Ovary (tissue), 7 donors: ENCODE measurements at regions not wholly inside any gene's neighbourhood (a gene's known extent, or its start where the extent isn't known, plus 50 kb on each side); places are given as distances from the start of the nearest gene placed in this dataset.

Source experiments
- DNase-seq, 5 donors: peaks; one replicate each; pipeline ENCODE4 v3.0.0-alpha.2; 2019 to 2020
- H3K27ac ChIP-seq, 2 donors: fragments of 200-600 bp; one replicate each; pipeline versions ENCODE4 v1.5.1 to v1.8.0; 2019 to 2022
- H3K27me3 ChIP-seq: fragments of 200-600 bp; one replicate; pipeline ENCODE4 v1.8.0; 2022
- H3K36me3 ChIP-seq: fragments of 200-600 bp; sonication (generic); one replicate; pipeline ENCODE4 v1.5.1; 2019
- H3K4me1 ChIP-seq: one replicate; pipeline ENCODE4 v1.8.1; 2013; ENCODE audit warnings: mild to moderate bottlenecking, moderate library complexity; ENCODE audit not compliant: insufficient read depth
- H3K4me3 ChIP-seq: fragments of 200-600 bp; sonication (generic); one replicate; pipeline ENCODE4 v1.5.1; 2017
- H3K9me3 ChIP-seq, 2 donors: fragments of 200-600 bp in 1 of 2; sonication (generic) in 1 of 2; one replicate each; pipeline versions ENCODE4 v1.5.1 to v1.8.1; 2013 to 2019; ENCODE audit warnings: mild to moderate bottlenecking in 1 of 2, moderate library complexity in 1 of 2
- CTCF ChIP-seq, 3 donors: fragments of 450-650 bp in 2 of 3; fragments of 200-600 bp in 1 of 3; IDR thresholded peaks; one replicate each; pipeline versions ENCODE4 v1.5.1 to v1.8.0; 2016 to 2022; ENCODE audit warnings: antibody characterized with exemption in 3 of 3, mild to moderate bottlenecking in 1 of 3
- EP300 ChIP-seq: sonication (generic); formaldehyde crosslinking; IDR thresholded peaks from one replicate; pipeline ENCODE4 v1.6.1; 2017; ENCODE audit warnings: antibody characterized with exemption
- POLR2A ChIP-seq: fragments of 450-650 bp; IDR thresholded peaks from one replicate; pipeline ENCODE4 v1.6.1; 2017; ENCODE audit warnings: antibody characterized with exemption, mild to moderate bottlenecking, moderate library complexity
- WGBS, 3 donors: extraction: QIAGEN DNeasy Blood & Tissue Kit in 1 of 3; methylation state at CpG; one replicate each; pipeline versions ENCODE4 v1.1.5 to v1.1.7; 2013 to 2017; 5-methylcytosine and 5-hydroxymethylcytosine counted together
- intact Hi-C, 4 donors: fragments of 100-400 bp; cut with DNase I; formaldehyde crosslinking; loops; one replicate each; pipeline versions ENCODE4 v1.11.0 to v1.15.1; 2022 to 2023
- donor health status: DM: no; HTN: no; CAD: no; lungs with moderate emphysema.
- donor health status: DM: no; HTN: no; CAD: no.
- donor health status: Bipolar disorder and iron deficiency.
- donor health status: DM: no; HTN: no; CAD: no.
- donor health status: DM: yes; HTN: yes; CAD: no.

GRCh38 chr17:5693821-5694220, 109.5 kb upstream of the NLRP1 start:
- WGBS, 3 donors = 65 to 69% (median 68%) methylated on average over 9 of the region's 9 CpGs
- no peak for TF ChIP-seq CTCF (IDR thresholded peaks at IDR 0.05)
- no peak for TF ChIP-seq EP300
- TF ChIP-seq POLR2A = no peak
- no peak overlapping the region for H3K27ac ChIP-seq
- H3K27me3 ChIP-seq = no peaks in the 10 kb centered on the region
- intact Hi-C loops = no loop called here
- no peaks in the 10 kb centered on the region for H3K4me1 ChIP-seq
- no peak for DNase-seq
- H3K36me3 ChIP-seq = no peaks in the 10 kb centered on the region
- H3K4me3 ChIP-seq = no peak overlapping the region
- no peaks in the 10 kb centered on the region for H3K9me3 ChIP-seq

- intact Hi-C loops = no loop called here
- no peaks in the 10 kb centered on the region for H3K27me3 ChIP-seq
Measured at GRCh38 chr17:5694551-5694950, 110.2 kb upstream of the NLRP1 start.

GRCh38 chr17:5695480-5695879, 111.2 kb upstream of the NLRP1 start:
- Histone ChIP-seq H3K9me3 (no peaks in the 10 kb centered on the region), H3K36me3 (no peaks in the 10 kb centered on the region), H3K27me3 (no peaks in the 10 kb centered on the region), H3K27ac (no peak overlapping the region), H3K4me3 (no peak overlapping the region), H3K4me1 (no peaks in the 10 kb centered on the region)
- TF ChIP-seq CTCF (IDR thresholded peaks at IDR 0.05) (no peak), POLR2A (no peak), EP300 (no peak)
- DNase-seq = no peak
- intact Hi-C loops = no loop called here
- 33 to 55% (median 43%) methylated on average over 3 of the region's 3 CpGs for WGBS, 3 donors

More at GRCh38 chr17:5694551-5694950, 110.2 kb upstream of the NLRP1 start:
- no peak for DNase-seq
- Histone ChIP-seq H3K27ac (no peak overlapping the region), H3K4me3 (no peak overlapping the region), H3K9me3 (no peaks in the 10 kb centered on the region), H3K36me3 (no peaks in the 10 kb centered on the region), H3K4me1 (no peaks in the 10 kb centered on the region)
- TF ChIP-seq EP300 (no peak), POLR2A (no peak), CTCF (IDR thresholded peaks at IDR 0.05) (no peak)
- WGBS, 3 donors = 49 to 53% (median 53%) methylated on average over 8 of the region's 8 CpGs

GRCh38 chr17:5698959-5699358, 114.7 kb upstream of the NLRP1 start:
- H3K27me3 ChIP-seq = no peaks in the 10 kb centered on the region
- H3K4me3 ChIP-seq = no peak overlapping the region
- H3K9me3 ChIP-seq = no peaks in the 10 kb centered on the region
- no peaks in the 10 kb centered on the region for H3K4me1 ChIP-seq
- H3K36me3 ChIP-seq = no peaks in the 10 kb centered on the region
- TF ChIP-seq CTCF (IDR thresholded peaks at IDR 0.05) (no peak), POLR2A (no peak), EP300 (no peak)
- H3K27ac ChIP-seq = no peak overlapping the region
- DNase-seq = no peak
- intact Hi-C loops = no loop called here

GRCh38 chr17:5699814-5700213, 115.5 kb upstream of the NLRP1 start:
- Histone ChIP-seq H3K36me3 (no peaks in the 10 kb centered on the region), H3K9me3 (no peaks in the 10 kb centered on the region), H3K27me3 (no peaks in the 10 kb centered on the region), H3K4me3 (no peak overlapping the region), H3K27ac (no peak overlapping the region), H3K4me1 (no peaks in the 10 kb centered on the region)
- WGBS, 3 donors = 31 to 36% (median 35%) methylated on average over 7 of the region's 7 CpGs
- no peak for TF ChIP-seq POLR2A
- DNase-seq = no peak
- intact Hi-C loops = no loop called here
